HUDEP-2 (cell line): ENCODE measurements at regions not wholly inside any gene's neighbourhood (a gene's known extent, or its start where the extent isn't known, plus 50 kb on each side); places are given as distances from the start of the nearest gene placed in this dataset.
"Not testable (repeated sequence)": the region's sequence is repeated elsewhere in the genome, so short reads cannot be mapped to it uniquely, and the experiment has no call there.

Experiments
- DNase-seq, 76 experiments: peaks; one replicate each; lab custom pipeline; 2025; ENCODE audit not compliant: unreplicated experiment in 76 of 76; lab: John Stamatoyannopoulos, UW

GRCh38 chr7:149683898-149684297, 89.5 kb downstream of the ZNF467 start:
- DNase-seq: no peak

GRCh38 chr7:149683181-149683580, 90.2 kb downstream of the ZNF467 start:
- no peak for DNase-seq

GRCh38 chr7:149682038-149682437, 91.3 kb downstream of the ZNF467 start:
- DNase-seq: no peak

- no peak for DNase-seq
Measured at GRCh38 chr7:149681274-149681673, 92.1 kb downstream of the ZNF467 start.

GRCh38 chr7:149680331-149681025, 92.9 kb downstream of the ZNF467 start:
- DNase-seq: no peak

- DNase-seq: not testable (repeated sequence)
Measured at GRCh38 chr7:149674728-149675385, 98.5 kb downstream of the ZNF467 start.

- no peak for DNase-seq
Measured at GRCh38 chr7:149673006-149673405, 100.4 kb downstream of the ZNF467 start.

GRCh38 chr7:149670288-149670687, 103.1 kb downstream of the ZNF467 start:
- DNase-seq: peak in 1 of 76 experiments; percentile 7

- DNase-seq: peak in 1 of 76 experiments; percentile 3
Measured at GRCh38 chr7:149669121-149669818, 104.1 kb downstream of the ZNF467 start.

GRCh38 chr7:149666360-149666945, 106.9 kb downstream of the ZNF467 start:
- DNase-seq: no peak

- DNase-seq: not testable (repeated sequence)
Measured at GRCh38 chr7:149665618-149666017, 107.8 kb downstream of the ZNF467 start.

- no peak for DNase-seq
Measured at GRCh38 chr7:149664666-149665065, 108.7 kb downstream of the ZNF467 start.

- no peak for DNase-seq
Measured at GRCh38 chr7:149664176-149664575, 109.2 kb downstream of the ZNF467 start.

- DNase-seq: peak in 65 of 76 experiments; percentile 3 to 85 (median 51)
Measured at GRCh38 chr7:149662591-149663095, 110.7 kb downstream of the ZNF467 start.

- no peak for DNase-seq
Measured at GRCh38 chr7:149655784-149656183, 117.6 kb downstream of the ZNF467 start.

GRCh38 chr7:149654588-149654987, 118.8 kb downstream of the ZNF467 start:
- DNase-seq: no peak

GRCh38 chr7:149650190-149650589, 123.2 kb downstream of the ZNF467 start:
- not testable (repeated sequence) for DNase-seq

GRCh38 chr7:149644754-149645153, 128.6 kb downstream of the ZNF467 start:
- no peak for DNase-seq

- no peak for DNase-seq
Measured at GRCh38 chr7:149642589-149642988, 130.8 kb downstream of the ZNF467 start.

GRCh38 chr7:149638566-149639320, 134.6 kb downstream of the ZNF467 start:
- no peak for DNase-seq
